Retinal pigment epithelial cell (primary cell): ENCODE measurements at regions not wholly inside any gene's neighbourhood (a gene's known extent, or its start where the extent isn't known, plus 50 kb on each side); places are given as distances from the start of the nearest gene placed in this dataset.

ENCODE experiments used
- DNase-seq: peaks from one replicate; pipeline ENCODE4 v3.0.0-alpha.2; 2010; ENCODE audit warnings: low read depth
- H3K4me3 ChIP-seq: 2 replicates; pipeline ENCODE4 v1.5.1; 2011; ENCODE audit warnings: mild to moderate bottlenecking, low read length, control low read depth, moderate library complexity
- CTCF ChIP-seq: conservative IDR thresholded peaks from 2 replicates; pipeline ENCODE4 v1.5.1; 2011; ENCODE audit warnings: low read depth, low read length, control low read depth, inconsistent platforms

GRCh38 chr15:39453620-39454019, 127.3 kb upstream of the THBS1 start:
- no peak for DNase-seq
- no peak overlapping the region for H3K4me3 ChIP-seq
- TF ChIP-seq CTCF, result no peak

DNA sequence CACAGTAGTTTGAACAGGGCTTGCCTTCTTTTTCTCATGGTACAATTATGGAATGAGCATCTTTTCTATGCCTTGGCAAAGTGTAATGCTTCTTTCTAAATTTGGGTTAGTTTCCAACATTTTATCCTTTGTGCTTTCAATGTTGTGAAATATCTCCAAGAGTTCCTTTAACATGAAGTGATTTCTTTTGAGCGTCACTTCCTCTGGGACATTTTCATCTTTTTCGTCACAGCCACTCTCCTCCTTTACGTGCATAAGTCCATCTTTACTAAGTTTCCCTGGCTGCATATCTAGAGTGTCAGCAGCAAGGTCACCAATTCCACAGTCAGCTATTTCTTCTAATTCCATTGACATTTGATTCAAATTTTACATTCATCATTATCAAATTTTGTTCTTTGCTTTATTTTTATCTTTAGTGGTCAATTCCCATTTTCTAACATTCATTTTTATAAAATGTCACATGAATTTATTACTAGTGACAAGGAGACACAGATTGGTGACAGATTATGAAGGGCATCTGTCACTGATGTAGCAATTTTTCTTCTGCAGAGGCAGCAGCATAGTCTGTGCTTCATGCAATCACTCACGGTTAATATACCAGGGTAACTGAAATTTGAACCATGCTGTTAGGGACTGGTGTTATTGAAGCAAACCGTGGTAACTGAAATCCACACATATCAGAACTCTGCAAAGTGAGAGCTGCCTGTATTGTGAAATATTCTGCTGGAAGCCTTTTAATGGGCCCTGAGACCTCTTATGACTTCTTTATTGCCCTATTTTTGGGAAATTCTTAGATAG, 126.5 kb upstream of the THBS1 start:
- H3K4me3 ChIP-seq, result no peak overlapping the region
- DNase-seq, result no peak
- TF ChIP-seq CTCF, result no peak

GRCh38 chr15:39455471-39455991, 125.3 kb upstream of the THBS1 start:
- no peak overlapping the region for H3K4me3 ChIP-seq
- DNase-seq, result no peak
- no peak for TF ChIP-seq CTCF

DNA sequence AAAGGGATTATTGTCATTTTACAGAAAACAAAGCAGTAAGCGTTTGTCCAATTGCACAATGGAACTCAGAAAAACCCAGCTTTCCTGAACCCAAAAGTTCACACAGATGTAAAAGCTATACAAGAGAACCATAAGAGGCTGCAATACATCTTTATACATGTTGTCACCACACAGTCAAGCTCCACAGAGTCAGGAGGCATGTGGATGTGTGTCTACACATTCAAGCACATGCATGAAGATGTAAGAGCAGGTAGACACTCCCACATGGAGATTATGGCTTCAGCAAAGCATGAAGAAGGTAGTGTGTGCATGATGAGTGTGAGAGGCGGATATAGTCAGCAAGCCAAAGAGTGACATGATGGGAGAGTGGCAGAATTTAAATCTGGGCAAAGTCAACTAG, 124.7 kb upstream of the THBS1 start:
- no peak for DNase-seq
- no peak for TF ChIP-seq CTCF
- H3K4me3 ChIP-seq, result no peak overlapping the region

DNA sequence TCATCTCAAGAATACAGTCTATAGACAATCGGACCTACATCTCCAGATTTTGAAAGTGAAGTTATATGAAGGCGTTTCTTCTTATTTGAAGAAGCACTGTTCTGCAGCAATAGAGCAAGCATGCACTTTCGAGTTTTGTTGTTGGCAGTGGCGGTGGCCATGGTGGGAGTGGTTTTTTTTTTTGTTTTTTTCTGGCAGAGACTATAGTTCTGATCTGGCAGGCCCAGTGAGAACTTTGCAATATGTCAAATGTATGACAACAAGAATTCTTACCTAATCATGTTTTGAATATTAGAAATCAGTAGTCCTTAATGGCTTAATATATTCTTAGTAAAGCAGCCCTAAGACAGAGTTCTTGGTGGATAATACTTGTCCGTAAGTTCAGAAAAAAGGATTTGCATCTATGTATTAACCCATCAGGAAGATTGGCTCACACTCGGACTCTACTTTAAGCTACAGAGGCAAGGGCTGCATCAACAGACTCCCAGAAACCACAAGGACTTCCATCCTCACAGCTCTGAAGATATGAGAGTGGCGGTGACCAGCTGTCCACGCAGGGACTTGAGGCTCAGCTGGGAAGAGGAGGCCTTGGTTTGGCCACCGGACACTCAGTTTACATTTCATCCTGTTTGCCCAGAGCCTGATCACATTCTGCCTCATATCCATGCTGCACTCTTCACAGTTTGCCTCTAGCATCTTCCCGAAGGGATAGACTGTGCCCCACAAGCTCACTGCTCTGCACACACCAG, 124.1 kb upstream of the THBS1 start:
- DNase-seq, result no peak
- no peak for TF ChIP-seq CTCF
- no peak overlapping the region for H3K4me3 ChIP-seq

DNA sequence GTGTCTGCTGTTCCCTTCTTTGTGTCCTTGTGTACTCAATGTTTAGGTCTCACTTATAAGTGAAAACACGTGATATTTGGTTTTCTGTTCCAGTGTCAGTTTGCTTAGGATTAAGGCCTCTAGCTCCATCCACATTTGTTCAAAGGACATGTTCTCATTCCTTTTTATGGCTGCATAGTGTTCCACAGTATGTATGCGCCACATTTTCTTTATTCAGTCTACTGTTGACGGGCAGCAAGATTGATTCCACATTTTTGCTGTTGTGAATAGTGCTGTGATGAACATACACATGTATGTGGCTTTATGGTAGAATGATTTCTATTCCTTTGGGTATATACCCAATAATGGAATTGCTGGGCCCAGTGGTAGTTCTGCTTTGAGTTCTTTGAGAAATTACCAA, 122.7 kb upstream of the THBS1 start:
- no peak for TF ChIP-seq CTCF
- H3K4me3 ChIP-seq, result no peak overlapping the region
- no peak for DNase-seq
